ENCODE measurements at regions not wholly inside any gene's neighbourhood (a gene's known extent, or its start where the extent isn't known, plus 50 kb on each side); places are given as distances from the start of the nearest gene placed in this dataset.
A peak's percentile ranks its signal among the peaks of the same experiment; 100 is the strongest.

GRCh38 chr5:2686321-2687124 lies 65.0 kb downstream of the IRX2 start:
- peak; percentile 23 for TF ChIP-seq CTCF (IDR thresholded peaks at IDR 0.05)
- TF ChIP-seq EZH2 (IDR thresholded peaks at IDR 0.05): no peak
- Histone ChIP-seq H3K36me3 (no peaks in the 10 kb centered on the region), H3K9me3 (ENCODE audit: low read depth) (no peaks in the 10 kb centered on the region), H3K27me3 (no peaks in the 10 kb centered on the region), H3K4me2 (peak overlapping the region; percentile 47), H3F3A (ENCODE audit: low read depth) (no peaks in the 10 kb centered on the region), H2AFZ (replicated peaks) (peak overlapping the region; percentile 73), H3K9ac (no peak overlapping the region), H4K20me1 (ENCODE audit: low read depth) (no peaks in the 10 kb centered on the region), H3K79me2 (ENCODE audit: low read depth) (no peaks in the 10 kb centered on the region), H3K27ac (no peak overlapping the region), H3K4me3 (no peak overlapping the region), H3K4me1 (peaks cover 9% of the 10 kb centered on the region)
- DNase-seq (ENCODE audit: low spot score): peak; percentile 28
- Mint-ChIP-seq H3K36me3 (peaks cover 1% of the 10 kb centered on the region), H3K27ac (peak overlapping the region; percentile 90), H3K4me1 (peaks cover 20% of the 10 kb centered on the region), H3K4me3 (no peak overlapping the region), H3K9me3 (peaks cover 7% of the 10 kb centered on the region), H3K27me3 (ENCODE audit: insufficient read depth, low read depth) (peaks cover 4% of the 10 kb centered on the region)

- peaks cover 5% of the 10 kb centered on the region for H3K27me3 Mint-ChIP-seq (ENCODE audit: insufficient read depth, low read depth)
- H3K9me3 Mint-ChIP-seq: peaks cover 4% of the 10 kb centered on the region
- H3K4me2 ChIP-seq: peak overlapping the region; percentile 47
- no peak overlapping the region for H3K27ac ChIP-seq
- no peak overlapping the region for H3K9ac ChIP-seq
- H3K27me3 ChIP-seq: no peaks in the 10 kb centered on the region
- H3K27ac Mint-ChIP-seq: peak overlapping the region; percentile 38
- no peak for TF ChIP-seq CTCF (IDR thresholded peaks at IDR 0.05)
- no peak for TF ChIP-seq EZH2 (IDR thresholded peaks at IDR 0.05)
- no peak for TF ChIP-seq EZH2phosphoT487 (IDR thresholded peaks at IDR 0.05)
- no peaks in the 10 kb centered on the region for H3F3A ChIP-seq (ENCODE audit: low read depth)
- no peak overlapping the region for H3K4me3 ChIP-seq
- no peaks in the 10 kb centered on the region for H3K79me2 ChIP-seq (ENCODE audit: low read depth)
- peaks cover 20% of the 10 kb centered on the region for H3K4me1 Mint-ChIP-seq
- no peaks in the 10 kb centered on the region for H3K9me3 ChIP-seq (ENCODE audit: low read depth)
- peaks cover 9% of the 10 kb centered on the region for H3K4me1 ChIP-seq
- H3K4me3 Mint-ChIP-seq: no peak overlapping the region
- H2AFZ ChIP-seq (replicated peaks): peak overlapping the region; percentile 73
- H3K36me3 Mint-ChIP-seq: peaks cover 1% of the 10 kb centered on the region
- no peak for DNase-seq (ENCODE audit: low spot score)
- no peaks in the 10 kb centered on the region for H4K20me1 ChIP-seq (ENCODE audit: low read depth)
- H3K36me3 ChIP-seq: no peaks in the 10 kb centered on the region
Measured at GRCh38 chr5:2685651-2686272, 65.7 kb downstream of the IRX2 start.

GRCh38 chr5:2684606-2685005 lies 66.9 kb downstream of the IRX2 start:
- no peak for DNase-seq (ENCODE audit: low spot score)
- Histone ChIP-seq H3K4me3 (no peak overlapping the region), H4K20me1 (ENCODE audit: low read depth) (no peaks in the 10 kb centered on the region), H3K9ac (no peak overlapping the region), H3K79me2 (ENCODE audit: low read depth) (no peaks in the 10 kb centered on the region), H2AFZ (replicated peaks) (no peak overlapping the region), H3K4me2 (no peak overlapping the region), H3F3A (ENCODE audit: low read depth) (no peaks in the 10 kb centered on the region), H3K27ac (no peak overlapping the region), H3K4me1 (peaks cover 9% of the 10 kb centered on the region), H3K36me3 (no peaks in the 10 kb centered on the region), H3K27me3 (no peaks in the 10 kb centered on the region), H3K9me3 (ENCODE audit: low read depth) (no peaks in the 10 kb centered on the region)
- Mint-ChIP-seq H3K4me3 (no peak overlapping the region), H3K9me3 (no peaks in the 10 kb centered on the region), H3K27ac (no peak overlapping the region), H3K4me1 (peaks cover 20% of the 10 kb centered on the region), H3K36me3 (peaks cover 1% of the 10 kb centered on the region), H3K27me3 (ENCODE audit: insufficient read depth, low read depth) (peaks cover 5% of the 10 kb centered on the region)
- TF ChIP-seq EZH2 (IDR thresholded peaks at IDR 0.05): no peak
- TF ChIP-seq EZH2phosphoT487 (IDR thresholded peaks at IDR 0.05): no peak
- no peak for TF ChIP-seq CTCF (IDR thresholded peaks at IDR 0.05)

Measured in neural progenitor cell (in vitro differentiated cells).